GM12872 (cell line): ENCODE measurements at regions not wholly inside any gene's neighbourhood (a gene's known extent, or its start where the extent isn't known, plus 50 kb on each side); places are given as distances from the start of the nearest gene placed in this dataset.

Source experiments
- TF ChIP-seq, protein P1 (sequence below): IDR thresholded peaks from 3 replicates; pipeline ENCODE4 v1.5.1; 2011; ENCODE audit warnings: low read depth, mild to moderate bottlenecking, low read length, moderate library complexity; ENCODE audit not compliant: insufficient read depth

DNA sequence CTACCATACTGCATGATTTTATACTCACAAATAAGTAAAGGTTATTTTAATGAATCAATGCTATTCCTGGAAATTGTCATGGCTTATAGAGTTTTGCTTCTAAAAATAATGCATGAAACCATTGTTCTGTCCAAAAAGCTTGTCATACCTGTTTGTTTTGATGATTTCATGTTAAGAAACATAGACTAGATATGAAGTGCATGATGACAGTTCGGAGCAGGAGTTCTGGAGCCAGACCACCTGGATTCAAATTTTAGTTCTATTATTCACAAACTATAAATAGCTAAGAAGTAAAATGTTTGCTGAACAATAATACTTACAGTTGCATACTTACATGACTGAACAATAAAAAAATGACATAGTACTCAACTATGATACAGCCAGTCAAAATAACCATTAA, 107.0 kb upstream of the AKR1E2 start:
- TF ChIP-seq, protein P1, sequence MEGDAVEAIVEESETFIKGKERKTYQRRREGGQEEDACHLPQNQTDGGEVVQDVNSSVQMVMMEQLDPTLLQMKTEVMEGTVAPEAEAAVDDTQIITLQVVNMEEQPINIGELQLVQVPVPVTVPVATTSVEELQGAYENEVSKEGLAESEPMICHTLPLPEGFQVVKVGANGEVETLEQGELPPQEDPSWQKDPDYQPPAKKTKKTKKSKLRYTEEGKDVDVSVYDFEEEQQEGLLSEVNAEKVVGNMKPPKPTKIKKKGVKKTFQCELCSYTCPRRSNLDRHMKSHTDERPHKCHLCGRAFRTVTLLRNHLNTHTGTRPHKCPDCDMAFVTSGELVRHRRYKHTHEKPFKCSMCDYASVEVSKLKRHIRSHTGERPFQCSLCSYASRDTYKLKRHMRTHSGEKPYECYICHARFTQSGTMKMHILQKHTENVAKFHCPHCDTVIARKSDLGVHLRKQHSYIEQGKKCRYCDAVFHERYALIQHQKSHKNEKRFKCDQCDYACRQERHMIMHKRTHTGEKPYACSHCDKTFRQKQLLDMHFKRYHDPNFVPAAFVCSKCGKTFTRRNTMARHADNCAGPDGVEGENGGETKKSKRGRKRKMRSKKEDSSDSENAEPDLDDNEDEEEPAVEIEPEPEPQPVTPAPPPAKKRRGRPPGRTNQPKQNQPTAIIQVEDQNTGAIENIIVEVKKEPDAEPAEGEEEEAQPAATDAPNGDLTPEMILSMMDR: no peak

DNA sequence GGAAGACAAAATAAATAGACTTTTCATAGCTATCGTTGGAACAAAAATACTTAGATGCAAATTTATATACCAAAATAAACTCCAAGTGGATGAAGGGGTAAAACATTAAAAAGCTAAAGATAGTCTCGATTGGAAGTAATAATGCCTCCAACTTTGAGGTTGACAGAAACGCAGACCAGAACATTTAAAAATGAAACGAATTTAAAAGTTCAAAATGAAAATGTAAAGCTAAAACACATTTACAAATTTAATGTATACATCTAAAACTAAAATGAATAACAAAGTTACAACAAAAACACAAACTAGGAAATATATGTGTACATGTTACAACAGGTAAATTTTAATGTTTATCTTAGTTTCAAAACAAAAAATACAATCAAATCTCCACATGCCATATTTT, 107.5 kb upstream of the AKR1E2 start:
- TF ChIP-seq, protein P1: no peak

DNA sequence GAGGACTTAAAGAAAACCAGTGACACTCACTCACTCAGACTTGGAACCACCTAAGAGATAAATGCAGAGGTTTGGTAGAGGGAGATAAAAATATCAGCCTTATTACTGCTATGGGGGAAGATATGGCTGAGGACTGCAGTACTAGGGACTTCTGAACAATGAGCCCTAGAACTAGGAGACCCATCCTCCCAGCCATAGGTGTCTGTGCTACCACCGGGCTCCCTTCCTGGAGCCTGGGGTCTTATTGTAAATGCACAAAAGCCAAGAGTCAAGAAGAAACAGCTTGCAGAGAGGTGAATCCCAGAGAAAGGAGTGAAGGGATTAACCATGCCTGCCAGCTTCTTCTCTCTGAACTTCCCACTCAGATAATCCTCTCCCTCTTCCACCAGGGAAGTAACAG, 108.3 kb upstream of the AKR1E2 start:
- TF ChIP-seq, protein P1: no peak

DNA sequence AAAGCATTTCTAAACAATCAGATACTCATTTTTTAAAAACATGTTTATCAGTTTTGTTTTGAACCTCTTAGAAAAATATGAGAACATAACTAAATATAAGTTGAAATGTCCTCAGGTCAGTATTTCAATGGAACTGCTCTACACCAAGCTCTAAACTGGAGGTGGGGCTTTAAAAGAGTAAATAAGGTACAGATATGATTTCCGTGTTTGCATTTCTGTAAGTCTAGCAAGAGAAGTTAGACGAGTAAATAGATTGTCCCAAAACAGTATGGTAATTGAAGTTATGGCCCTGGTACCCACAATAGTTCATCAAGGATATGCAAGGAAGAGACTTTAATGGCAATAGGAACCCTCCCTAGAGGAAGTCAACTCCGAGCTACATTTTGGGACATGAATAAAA, 115.1 kb upstream of the AKR1E2 start:
- TF ChIP-seq, protein P1: no peak

DNA sequence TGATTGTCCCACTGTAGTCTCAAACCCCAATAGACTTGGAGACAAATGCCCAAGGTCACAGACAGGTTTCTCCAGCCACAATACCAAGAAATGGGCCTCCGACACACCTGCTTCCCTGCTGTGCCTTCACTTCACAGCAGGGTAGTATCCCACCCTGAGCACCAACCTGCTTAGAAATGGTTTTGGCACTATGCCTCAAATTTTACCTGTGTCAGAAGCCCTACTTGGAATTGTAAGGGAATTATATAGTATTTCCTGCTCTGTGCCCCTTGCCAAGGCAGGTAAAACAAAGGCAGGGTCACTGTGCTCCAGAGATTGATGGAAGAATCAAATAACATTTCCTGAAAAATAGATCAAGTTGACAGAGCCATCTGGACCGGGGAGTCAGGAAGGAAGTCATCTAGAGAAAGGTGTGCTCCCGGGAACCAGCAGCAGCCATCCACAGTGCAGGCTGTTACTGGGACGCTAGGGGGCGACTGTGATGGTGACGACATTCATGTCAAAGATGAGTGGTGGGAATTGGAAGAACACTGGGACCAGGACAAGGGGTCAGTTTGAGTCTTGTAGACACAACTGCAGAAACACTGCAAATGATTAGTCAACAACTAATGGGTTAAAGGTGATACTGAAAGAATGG, 117.8 kb upstream of the AKR1E2 start:
- TF ChIP-seq, protein P1: peak; percentile 68

DNA sequence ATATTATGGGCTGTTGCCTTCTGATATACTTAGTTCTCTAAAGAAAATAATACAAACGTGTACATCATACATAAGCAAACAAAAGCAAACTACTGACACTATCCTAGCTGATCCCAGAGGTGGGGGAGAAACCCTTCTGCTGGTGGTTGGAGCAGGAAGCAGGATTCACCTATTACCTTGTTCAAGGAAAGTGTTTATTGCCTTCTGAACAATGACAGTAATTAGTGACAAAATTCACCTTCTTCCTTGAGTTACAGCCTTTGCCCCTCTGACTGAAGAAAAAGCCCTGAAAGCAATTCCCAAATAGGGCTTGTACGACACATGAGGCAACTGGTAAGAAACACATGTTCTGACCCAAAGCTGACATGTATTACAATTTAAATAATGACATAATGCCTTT, 118.8 kb upstream of the AKR1E2 start:
- TF ChIP-seq, protein P1: no peak

DNA sequence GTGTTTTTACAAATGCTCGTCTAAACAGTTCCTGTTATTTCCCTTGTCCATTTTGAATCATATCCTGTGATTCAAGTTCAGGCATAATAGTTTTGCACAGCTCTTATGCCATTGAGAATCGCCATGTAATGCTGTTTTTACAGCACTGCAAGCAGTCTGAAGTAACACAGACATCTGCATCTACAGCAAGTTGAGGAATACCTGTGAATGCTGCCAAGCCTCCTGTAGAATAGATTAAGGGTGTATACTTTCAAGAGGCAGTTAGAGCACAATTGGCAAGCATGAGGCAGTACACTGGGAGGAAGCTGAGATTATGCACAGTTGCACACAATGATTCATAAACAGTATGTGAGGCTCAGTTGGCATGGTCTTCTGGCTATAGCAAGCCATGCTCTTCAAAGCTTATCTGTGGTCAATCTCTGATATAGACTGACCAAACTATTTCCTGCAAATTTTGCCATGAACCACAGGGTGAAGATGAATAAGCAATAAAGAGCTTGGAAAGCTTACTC, 121.9 kb upstream of the AKR1E2 start:
- TF ChIP-seq, protein P1: no peak

DNA sequence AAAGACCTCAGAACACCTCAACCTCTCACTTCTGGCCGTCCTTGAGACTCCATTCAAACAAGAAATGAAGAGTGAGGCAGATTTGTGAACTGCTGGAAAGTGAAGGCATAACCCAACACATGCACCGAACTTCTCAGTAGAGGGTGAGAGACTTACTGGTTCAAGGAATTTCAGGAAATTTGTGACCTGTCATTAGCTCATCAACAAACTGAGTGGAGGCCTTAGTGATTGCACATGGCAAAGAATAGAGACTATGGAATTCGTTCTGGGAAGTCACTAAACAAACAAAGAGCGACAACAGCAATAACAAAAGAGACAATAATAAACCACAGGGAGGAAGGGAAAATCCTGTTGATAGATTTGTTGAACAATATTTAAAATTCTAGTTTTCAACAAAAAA, 125.0 kb upstream of the AKR1E2 start:
- TF ChIP-seq, protein P1: no peak
